H9 (cell line): ENCODE measurements at regions not wholly inside any gene's neighbourhood (a gene's known extent, or its start where the extent isn't known, plus 50 kb on each side); places are given as distances from the start of the nearest gene placed in this dataset.

Experiments
- DNase-seq: peaks from one replicate; pipeline ENCODE4 v3.0.0-alpha.2; 2017
- H2AFZ ChIP-seq: one replicate; pipeline ENCODE4 v1.6.1; 2013; ENCODE audit warnings: mild to moderate bottlenecking, low read length, control low read depth, moderate library complexity
- H2AK5ac ChIP-seq: 2 replicates; pipeline ENCODE4 v1.6.1; 2013; ENCODE audit warnings: low read length, control low read depth, mixed read lengths; ENCODE audit not compliant: insufficient read length
- H2BK120ac ChIP-seq: one replicate; pipeline ENCODE4 v1.6.1; 2013; ENCODE audit warnings: low read depth, mild to moderate bottlenecking, low read length, control low read depth, inconsistent platforms; ENCODE audit not compliant: poor library complexity, severe bottlenecking
- H2BK12ac ChIP-seq: 2 replicates; pipeline ENCODE4 v1.6.1; 2013; ENCODE audit warnings: low read length, control low read depth, mixed read lengths, low read depth; ENCODE audit not compliant: insufficient read length
- H2BK15ac ChIP-seq: 2 replicates; pipeline ENCODE4 v1.6.1; 2013; ENCODE audit warnings: low read depth, low read length, control low read depth
- H2BK20ac ChIP-seq: one replicate; pipeline ENCODE4 v1.6.1; 2013; ENCODE audit warnings: low read depth, mild to moderate bottlenecking, low read length, control low read depth, inconsistent platforms; ENCODE audit not compliant: poor library complexity, severe bottlenecking
- H2BK5ac ChIP-seq: 2 replicates; pipeline ENCODE4 v1.6.1; 2013; ENCODE audit warnings: low read length, control low read depth, mixed read lengths; ENCODE audit not compliant: insufficient read length
- H3K14ac ChIP-seq: 2 replicates; pipeline ENCODE4 v1.6.1; 2013; ENCODE audit warnings: low read length, control low read depth; ENCODE audit not compliant: insufficient read depth
- H3K18ac ChIP-seq: 2 replicates; pipeline ENCODE4 v1.6.1; 2013; ENCODE audit warnings: low read depth, mild to moderate bottlenecking, mixed read lengths, low read length, control low read depth; ENCODE audit not compliant: insufficient read length
- H3K23ac ChIP-seq: 2 replicates; pipeline ENCODE4 v1.6.1; 2013; ENCODE audit warnings: low read length, control low read depth, mixed read lengths, low read depth; ENCODE audit not compliant: insufficient read length
- H3K23me2 ChIP-seq: 2 replicates; pipeline ENCODE4 v1.6.1; 2013; ENCODE audit warnings: low read depth, mild to moderate bottlenecking, mixed read lengths, low read length, control low read depth; ENCODE audit not compliant: insufficient read length, poor library complexity, severe bottlenecking
- H3K27ac ChIP-seq: 2 replicates; pipeline ENCODE4 v1.5.1; 2013; ENCODE audit warnings: low read length, control low read depth, mixed read lengths, low read depth; ENCODE audit not compliant: insufficient read length
- H3K27me3 ChIP-seq: 2 replicates; pipeline ENCODE4 v1.6.1; 2013; ENCODE audit warnings: low read length, control low read depth, inconsistent platforms; ENCODE audit not compliant: insufficient read depth
- H3K4ac ChIP-seq: 2 replicates; pipeline ENCODE4 v1.6.1; 2013; ENCODE audit warnings: low read depth, mild to moderate bottlenecking, control low read depth, inconsistent platforms, low read length, moderate library complexity
- H3K4me1 ChIP-seq: 2 replicates; pipeline ENCODE4 v1.6.1; 2013; ENCODE audit warnings: low read length, control low read depth, inconsistent platforms; ENCODE audit not compliant: insufficient read depth
- H3K4me2 ChIP-seq: 2 replicates; pipeline ENCODE4 v1.6.1; 2013; ENCODE audit warnings: low read length, control low read depth, mixed read lengths; ENCODE audit not compliant: insufficient read length, insufficient read depth
- H3K56ac ChIP-seq: 2 replicates; pipeline ENCODE4 v1.6.1; 2013; ENCODE audit warnings: low read depth, mild to moderate bottlenecking, mixed read lengths, low read length, control low read depth; ENCODE audit not compliant: insufficient read length
- H3K79me1 ChIP-seq: 2 replicates; pipeline ENCODE4 v1.6.1; 2013; ENCODE audit warnings: low read depth, mild to moderate bottlenecking, moderate library complexity, low read length, control low read depth, inconsistent platforms; ENCODE audit not compliant: insufficient read depth, poor library complexity, severe bottlenecking
- H3K79me2 ChIP-seq: 2 replicates; pipeline ENCODE4 v1.6.1; 2013; ENCODE audit warnings: low read length, control low read depth, inconsistent platforms; ENCODE audit not compliant: insufficient read depth
- H3K9ac ChIP-seq: 2 replicates; pipeline ENCODE4 v1.6.1; 2013; ENCODE audit warnings: low read length, control low read depth, mixed read lengths; ENCODE audit not compliant: insufficient read length; ENCODE audit errors: extremely low read depth
- H3K9me3 ChIP-seq: one replicate; pipeline ENCODE4 v1.6.1; 2013; ENCODE audit warnings: low read depth, low read length, inconsistent platforms; ENCODE audit not compliant: control insufficient read depth
- H3T11ph ChIP-seq: one replicate; pipeline ENCODE4 v1.6.1; 2013; ENCODE audit warnings: mild to moderate bottlenecking, low read length, control low read depth, inconsistent platforms
- H4K20me1 ChIP-seq: one replicate; pipeline ENCODE4 v1.6.1; 2013; ENCODE audit not compliant: control insufficient read depth, insufficient read length, insufficient read depth
- H4K5ac ChIP-seq: 2 replicates; pipeline ENCODE4 v1.6.1; 2013; ENCODE audit warnings: low read depth, mild to moderate bottlenecking, mixed read lengths, low read length, control low read depth; ENCODE audit not compliant: insufficient read length
- H4K8ac ChIP-seq: replicated peaks from 2 replicates; pipeline ENCODE4 v1.6.1; 2013; ENCODE audit warnings: low read length, control low read depth, mixed read lengths, low read depth; ENCODE audit not compliant: insufficient read length
- H4K91ac ChIP-seq: 2 replicates; pipeline ENCODE4 v1.6.1; 2013; ENCODE audit warnings: low read depth, mild to moderate bottlenecking, moderate library complexity, mixed read lengths, low read length, control low read depth; ENCODE audit not compliant: insufficient read length
- H3K27ac Mint-ChIP-seq, 3 experiments: 2 replicates in 2 of 3; 3 replicates in 1 of 3; pipeline ENCODE4 v1.8.0; 2020 to 2021; ENCODE audit warnings: mixed read lengths in 3 of 3, mild to moderate bottlenecking in 1 of 3, moderate library complexity in 1 of 3
- H3K27me3 Mint-ChIP-seq: 2 replicates; pipeline ENCODE4 v1.8.0; 2021; ENCODE audit warnings: low read depth, mild to moderate bottlenecking, moderate library complexity, mixed read lengths
- H3K36me3 Mint-ChIP-seq, 3 experiments: 2 replicates in 2 of 3; 3 replicates in 1 of 3; pipeline ENCODE4 v1.8.0; 2020 to 2021; ENCODE audit warnings: low read depth in 3 of 3, mixed read lengths in 3 of 3; ENCODE audit not compliant: insufficient read depth in 1 of 3
- H3K4me1 Mint-ChIP-seq, 2 experiments: 2 replicates each; pipeline ENCODE4 v1.8.0; 2020; ENCODE audit warnings: mixed read lengths in 2 of 2
- H3K4me3 Mint-ChIP-seq, 2 experiments: 2 replicates in 1 of 2; 3 replicates in 1 of 2; pipeline ENCODE4 v1.8.0; 2020 to 2021; ENCODE audit warnings: mild to moderate bottlenecking in 2 of 2, mixed read lengths in 2 of 2, moderate library complexity in 1 of 2
- H3K9me3 Mint-ChIP-seq, 2 experiments: 2 replicates in 1 of 2; 3 replicates in 1 of 2; pipeline ENCODE4 v1.8.0; 2020; ENCODE audit warnings: mild to moderate bottlenecking in 2 of 2, mixed read lengths in 2 of 2, moderate library complexity in 1 of 2
- TF ChIP-seq, protein P1 (sequence below): fragments of 200-600 bp; sonication (generic); conservative IDR thresholded peaks from 3 replicates; pipeline ENCODE4 v1.8.0; 2021; ENCODE audit warnings: antibody characterized with exemption, mild to moderate bottlenecking

DNA sequence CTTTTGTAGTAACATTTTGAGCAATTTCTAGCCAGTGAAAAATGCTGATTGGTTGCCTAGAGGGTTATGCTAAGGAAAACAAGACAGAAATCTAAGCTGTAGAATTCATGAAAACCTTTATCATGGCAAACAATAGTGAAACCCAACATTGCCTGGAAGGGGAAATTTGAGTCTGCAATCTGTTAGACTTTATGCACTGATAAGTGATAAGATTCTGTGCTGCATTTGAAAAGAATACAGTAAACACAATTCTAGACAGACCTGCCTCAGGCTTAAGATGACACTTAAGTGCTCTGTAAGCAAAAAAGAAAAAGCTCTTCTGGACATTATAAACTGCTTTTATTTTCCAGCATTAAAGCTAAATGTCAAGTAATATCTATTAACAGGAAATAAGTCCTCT lies 519.3 kb downstream of the ISL1 start:
- Histone ChIP-seq H4K20me1 (no peaks in the 10 kb centered on the region), H3T11ph (no peak overlapping the region), H4K8ac (no peak overlapping the region), H3K4me2 (no peak overlapping the region), H3K4me1 (no peaks in the 10 kb centered on the region), H2BK15ac (no peak overlapping the region), H2BK20ac (no peak overlapping the region), H2AK5ac (no peak overlapping the region), H3K9me3 (no peaks in the 10 kb centered on the region), H3K4ac (no peak overlapping the region), H2BK5ac (no peak overlapping the region), H3K27me3 (no peaks in the 10 kb centered on the region), H2BK120ac (no peak overlapping the region), H2AFZ (no peak overlapping the region), H3K23ac (no peak overlapping the region), H2BK12ac (no peak overlapping the region), H3K79me2 (no peaks in the 10 kb centered on the region), H4K91ac (no peak overlapping the region), H3K14ac (no peak overlapping the region), H3K23me2 (no peaks in the 10 kb centered on the region), H3K18ac (no peak overlapping the region), H4K5ac (no peak overlapping the region), H3K27ac (no peak overlapping the region), H3K56ac (no peak overlapping the region), H3K79me1 (no peaks in the 10 kb centered on the region), H3K9ac (no peak overlapping the region)
- no peaks in the 10 kb centered on the region for H3K9me3 Mint-ChIP-seq
- no peaks in the 10 kb centered on the region for H3K36me3 Mint-ChIP-seq
- DNase-seq: no peak
- no peak overlapping the region for H3K27ac Mint-ChIP-seq
- no peak overlapping the region for H3K4me3 Mint-ChIP-seq
- TF ChIP-seq, protein P1, sequence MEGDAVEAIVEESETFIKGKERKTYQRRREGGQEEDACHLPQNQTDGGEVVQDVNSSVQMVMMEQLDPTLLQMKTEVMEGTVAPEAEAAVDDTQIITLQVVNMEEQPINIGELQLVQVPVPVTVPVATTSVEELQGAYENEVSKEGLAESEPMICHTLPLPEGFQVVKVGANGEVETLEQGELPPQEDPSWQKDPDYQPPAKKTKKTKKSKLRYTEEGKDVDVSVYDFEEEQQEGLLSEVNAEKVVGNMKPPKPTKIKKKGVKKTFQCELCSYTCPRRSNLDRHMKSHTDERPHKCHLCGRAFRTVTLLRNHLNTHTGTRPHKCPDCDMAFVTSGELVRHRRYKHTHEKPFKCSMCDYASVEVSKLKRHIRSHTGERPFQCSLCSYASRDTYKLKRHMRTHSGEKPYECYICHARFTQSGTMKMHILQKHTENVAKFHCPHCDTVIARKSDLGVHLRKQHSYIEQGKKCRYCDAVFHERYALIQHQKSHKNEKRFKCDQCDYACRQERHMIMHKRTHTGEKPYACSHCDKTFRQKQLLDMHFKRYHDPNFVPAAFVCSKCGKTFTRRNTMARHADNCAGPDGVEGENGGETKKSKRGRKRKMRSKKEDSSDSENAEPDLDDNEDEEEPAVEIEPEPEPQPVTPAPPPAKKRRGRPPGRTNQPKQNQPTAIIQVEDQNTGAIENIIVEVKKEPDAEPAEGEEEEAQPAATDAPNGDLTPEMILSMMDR: no peak
- no peaks in the 10 kb centered on the region for H3K27me3 Mint-ChIP-seq
- no peaks in the 10 kb centered on the region for H3K4me1 Mint-ChIP-seq
